HCT116 (cell line): ENCODE measurements at regions not wholly inside any gene's neighbourhood (a gene's known extent, or its start where the extent isn't known, plus 50 kb on each side); places are given as distances from the start of the nearest gene placed in this dataset.

ENCODE experiments used
- ATAC-seq: fragments of 200-7000 bp; cut with Tn5 transposase; 2 replicates; pipeline ENCODE4 v1.9.1; 2020; ENCODE audit warnings: mild to moderate bottlenecking, moderate library complexity
- BruUV-seq: library from RNA; stranded (reverse); fragments of 400-500 nt; replicated peaks from 2 replicates; lab custom pipeline; 2021; lab: Mats Ljungman, UMichigan
- CTCF ChIA-PET: fragments of 300-600 bp; sonication (Branson Sonifier 250); formaldehyde crosslinking; loops from one replicate; lab custom pipeline; 2021; ENCODE audit warnings: antibody characterized with exemption; lab: Charles Lee
- POLR2A ChIA-PET: fragments of 300-600, 350-600 bp; sonication (Branson Sonifier 250); formaldehyde crosslinking; loops from one replicate; lab custom pipeline; 2021; ENCODE audit warnings: antibody characterized with exemption; lab: Charles Lee
- RAD21 ChIA-PET, 2 experiments: fragments of 300-600 bp; sonication (Branson Sonifier 250); formaldehyde crosslinking; loops; one replicate each; lab custom pipeline; 2023; ENCODE audit warnings: low total read pairs in 2 of 2; ENCODE audit not compliant: uncharacterized antibody in 2 of 2, unreplicated experiment in 2 of 2, low non-redundant PET in 1 of 2; lab: Charles Lee
- DNase-seq: peaks from one replicate; pipeline ENCODE4 v3.0.0-alpha.2; 2010; ENCODE audit warnings: low read depth, low spot score
- H2AFZ ChIP-seq: fragments of 200-600 bp; shearing (Covaris generic), sonication (generic); 2 replicates; pipeline ENCODE4 v1.6.1; 2017; ENCODE audit warnings: low read depth, mixed run types, mixed read lengths, antibody characterized with exemption, low read length; ENCODE audit not compliant: poor library complexity, severe bottlenecking
- H3K27ac ChIP-seq: 2 replicates; pipeline ENCODE4 v1.5.1; 2012; ENCODE audit warnings: low read depth, low read length
- H3K27me3 ChIP-seq: fragments of 200-600 bp; sonication (generic); 2 replicates; pipeline ENCODE4 v1.6.1; 2016; ENCODE audit warnings: mixed run types, low read length, mixed read lengths; ENCODE audit not compliant: insufficient read depth
- H3K36me3 ChIP-seq, 2 experiments: fragments of 200-500 bp in 1 of 2; fragments of 200-600 bp in 1 of 2; sonication (Bioruptor generic) in 1 of 2; sonication (generic) in 1 of 2; 2 replicates each; pipeline versions ENCODE4 v1.5.1 to v1.6.1; 2014 to 2016; ENCODE audit warnings: low read length in 2 of 2, inconsistent platforms in 1 of 2, mixed read lengths in 1 of 2, mixed run types in 1 of 2; ENCODE audit not compliant: insufficient read depth in 2 of 2, control insufficient read depth in 1 of 2
- H3K4me1 ChIP-seq, 2 experiments: fragments of 200-600 bp in 1 of 2; sonication (generic) in 1 of 2; 2 replicates each; pipeline versions ENCODE4 v1.5.1 to v1.6.1; 2012 to 2017; ENCODE audit warnings: low read length in 2 of 2, inconsistent platforms in 1 of 2, mild to moderate bottlenecking in 1 of 2, mixed read lengths in 1 of 2, mixed run types in 1 of 2, moderate library complexity in 1 of 2; ENCODE audit not compliant: insufficient read depth in 2 of 2, control insufficient read depth in 1 of 2
- H3K4me2 ChIP-seq: fragments of 200-600 bp; sonication (generic); 2 replicates; pipeline ENCODE4 v1.6.1; 2017; ENCODE audit warnings: mixed run types, low read length, mixed read lengths
- H3K4me3 ChIP-seq, 2 experiments: fragments of 200-600 bp in 1 of 2; sonication (generic) in 1 of 2; replicated peaks in 1 of 2; 2 replicates each; pipeline ENCODE4 v1.5.1; 2011 to 2016; ENCODE audit warnings: low read length in 2 of 2, control low read depth in 1 of 2, low read depth in 1 of 2, mild to moderate bottlenecking in 1 of 2, mixed read lengths in 1 of 2, mixed run types in 1 of 2
- H3K79me2 ChIP-seq: fragments of 200-600 bp; sonication (generic); 2 replicates; pipeline ENCODE4 v1.6.1; 2017; ENCODE audit warnings: mild to moderate bottlenecking, mixed run types, low read length, moderate library complexity, mixed read lengths; ENCODE audit not compliant: insufficient read depth
- H3K9ac ChIP-seq: fragments of 200-600 bp; sonication (generic); 2 replicates; pipeline ENCODE4 v1.6.1; 2016; ENCODE audit warnings: low read length, mixed read lengths
- H3K9me2 ChIP-seq: fragments of 200-600 bp; sonication (generic), shearing (Covaris generic); 2 replicates; pipeline ENCODE4 v1.6.1; 2017; ENCODE audit warnings: mixed run types, mild to moderate bottlenecking, moderate library complexity; ENCODE audit not compliant: insufficient read depth
- H3K9me3 ChIP-seq, 2 experiments: fragments of 200-500 bp in 1 of 2; fragments of 200-600 bp in 1 of 2; sonication (Bioruptor generic) in 1 of 2; sonication (generic) in 1 of 2; 2 replicates each; pipeline ENCODE4 v1.6.1; 2014 to 2017; ENCODE audit warnings: low read length in 2 of 2, mixed read lengths in 2 of 2, inconsistent platforms in 1 of 2, low read depth in 1 of 2, mild to moderate bottlenecking in 1 of 2, mixed run types in 1 of 2, moderate library complexity in 1 of 2; ENCODE audit not compliant: control insufficient read depth in 1 of 2, insufficient read depth in 1 of 2
- H4K20me1 ChIP-seq: fragments of 200-600 bp; sonication (generic), shearing (Covaris generic); 2 replicates; pipeline ENCODE4 v1.6.1; 2017; ENCODE audit warnings: mixed run types, mild to moderate bottlenecking, moderate library complexity; ENCODE audit not compliant: insufficient read depth
- ATF3 ChIP-seq: IDR thresholded peaks from 2 replicates; pipeline ENCODE4 v1.6.1; 2012
- CBX3 ChIP-seq: IDR thresholded peaks from 2 replicates; pipeline ENCODE4 v1.6.1; 2012; ENCODE audit warnings: low read depth
- CEBPB ChIP-seq: IDR thresholded peaks from 2 replicates; pipeline ENCODE4 v1.6.1; 2012; ENCODE audit warnings: low read depth
- EGR1 ChIP-seq: IDR thresholded peaks from 2 replicates; pipeline ENCODE4 v1.6.1; 2012; ENCODE audit warnings: low read depth
- EZH2 ChIP-seq: fragments of 200-600 bp; sonication (generic); IDR thresholded peaks from 2 replicates; pipeline ENCODE4 v1.6.1; 2017; ENCODE audit warnings: antibody characterized with exemption, mixed run types
- FOSL1 ChIP-seq: IDR thresholded peaks from 2 replicates; pipeline ENCODE4 v1.6.1; 2012; ENCODE audit warnings: low read depth
- JUND ChIP-seq: IDR thresholded peaks from 2 replicates; pipeline ENCODE4 v1.6.1; 2012
- MAX ChIP-seq: IDR thresholded peaks from 2 replicates; pipeline ENCODE4 v1.6.1; 2012
- RAD21 ChIP-seq: IDR thresholded peaks from 2 replicates; pipeline ENCODE4 v1.6.1; 2012; ENCODE audit warnings: low read depth, mild to moderate bottlenecking
- REST ChIP-seq: IDR thresholded peaks from 2 replicates; pipeline ENCODE4 v1.6.1; 2012; ENCODE audit warnings: low read depth
- ZFX ChIP-seq: fragments of 450-650 bp; IDR thresholded peaks from 2 replicates; pipeline ENCODE4 v1.6.1; 2017
- intact Hi-C: fragments of 100-400 bp; cut with micrococcal nuclease; formaldehyde crosslinking; loops from 2 replicates; pipeline ENCODE4 v1.10.0; 2022

GRCh38 chr3:59374091-59374817 lies 324.4 kb upstream of the CFAP20DC start:
- H3K36me3 ChIP-seq = no peaks in the 10 kb centered on the region
- peaks cover 6% of the 10 kb centered on the region; the same call in 1 of the 2 replicates for H3K27me3 ChIP-seq
- ChIA-PET POLR2A (no interaction called here), CTCF (no interaction called here), RAD21 (no interaction called here)
- BruUV-seq = no TSS peak
- no peak overlapping the region for H3K27ac ChIP-seq
- no peaks in the 10 kb centered on the region for H3K9me2 ChIP-seq
- intact Hi-C loops = no loop called here
- TF ChIP-seq CBX3 = no peak
- TF ChIP-seq ATF3 = no peak
- no peak for TF ChIP-seq CEBPB
- TF ChIP-seq EGR1 = no peak
- no peak for TF ChIP-seq RAD21
- no peak for TF ChIP-seq FOSL1
- TF ChIP-seq EZH2 = no peak
- no peak for TF ChIP-seq ZFX
- TF ChIP-seq JUND = no peak
- TF ChIP-seq REST = no peak
- TF ChIP-seq MAX = no peak
- H3K4me3 ChIP-seq = no peak overlapping the region
- no peaks in the 10 kb centered on the region for H3K9me3 ChIP-seq
- no peak overlapping the region for H2AFZ ChIP-seq
- DNase-seq (no peak), ATAC-seq (no peak)
- H3K9ac ChIP-seq = no peak overlapping the region
- H4K20me1 ChIP-seq = no peaks in the 10 kb centered on the region
- H3K4me2 ChIP-seq = no peak overlapping the region
- no peaks in the 10 kb centered on the region for H3K4me1 ChIP-seq
- no peaks in the 10 kb centered on the region for H3K79me2 ChIP-seq
